ENCODE measurements at regions not wholly inside any gene's neighbourhood (a gene's known extent, or its start where the extent isn't known, plus 50 kb on each side); places are given as distances from the start of the nearest gene placed in this dataset.

- DNase-seq, result no peak
These were observed 153.0 kb downstream of the UXS1 start for GRCh38 chr2:106041150-106041549.

GRCh38 chr2:106039634-106040315 is 154.3 kb downstream of the UXS1 start:
- no peak for DNase-seq

- no peak for DNase-seq
These were observed 155.3 kb downstream of the UXS1 start for GRCh38 chr2:106038601-106039375.

GRCh38 chr2:106037932-106038331 is 156.2 kb downstream of the UXS1 start:
- no peak for DNase-seq

- DNase-seq, result no peak
These were observed 156.8 kb downstream of the UXS1 start for GRCh38 chr2:106037262-106037661.

- DNase-seq, result no peak
These were observed 159.8 kb downstream of the UXS1 start for GRCh38 chr2:106034325-106034724.

- no peak for DNase-seq
These were observed 161.4 kb downstream of the UXS1 start for GRCh38 chr2:106032676-106033075.

- DNase-seq, result peak; percentile 72 to 76
These were observed 163.5 kb downstream of the UXS1 start for GRCh38 chr2:106030287-106031268.

- DNase-seq, result no peak
These were observed 165.9 kb downstream of the UXS1 start for GRCh38 chr2:106028192-106028591.

GRCh38 chr2:106026271-106027190 is 167.6 kb downstream of the UXS1 start:
- DNase-seq, result no peak

- DNase-seq, result no peak
These were observed 168.3 kb downstream of the UXS1 start for GRCh38 chr2:106025796-106026195.

GRCh38 chr2:106021662-106022028 is 172.5 kb downstream of the UXS1 start:
- DNase-seq, result no peak

GRCh38 chr2:106020821-106021661 is 173.1 kb downstream of the UXS1 start:
- DNase-seq, result no peak

- peak; percentile 27 to 34 for DNase-seq
These were observed 174.1 kb downstream of the UXS1 start for GRCh38 chr2:106020032-106020431.

- DNase-seq, result no peak
These were observed 176.0 kb downstream of the UXS1 start for GRCh38 chr2:106018141-106018540.

- DNase-seq, result no peak
These were observed 181.3 kb downstream of the UXS1 start for GRCh38 chr2:106012591-106013347.

- DNase-seq, result no peak
These were observed 182.0 kb downstream of the UXS1 start for GRCh38 chr2:106012001-106012590.

GRCh38 chr2:106011380-106011779 is 182.7 kb downstream of the UXS1 start:
- no peak for DNase-seq

- DNase-seq, result no peak
These were observed 183.2 kb downstream of the UXS1 start for GRCh38 chr2:106010818-106011355.
